Islet precursor cell (in vitro differentiated cells): ENCODE measurements at regions not wholly inside any gene's neighbourhood (a gene's known extent, or its start where the extent isn't known, plus 50 kb on each side); places are given as distances from the start of the nearest gene placed in this dataset.

ENCODE experiments used
- DNase-seq: peaks from one replicate; pipeline ENCODE4 v3.0.0-alpha.2; 2018

- DNase-seq, result no peak
Observed at GRCh38 chr1:61520401-61520800, 204.5 kb downstream of the TM2D1 start.

GRCh38 chr1:61519631-61520030, 205.3 kb downstream of the TM2D1 start:
- DNase-seq, result no peak

- no peak for DNase-seq
Observed at GRCh38 chr1:61518670-61519400, 206.1 kb downstream of the TM2D1 start.

GRCh38 chr1:61517345-61517744, 207.6 kb downstream of the TM2D1 start:
- no peak for DNase-seq

- no peak for DNase-seq
Observed at GRCh38 chr1:61515096-61515495, 209.8 kb downstream of the TM2D1 start.
